GM21367 (cell line): ENCODE measurements at regions not wholly inside any gene's neighbourhood (a gene's known extent, or its start where the extent isn't known, plus 50 kb on each side); places are given as distances from the start of the nearest gene placed in this dataset.
"Not testable (repeated sequence)": the region's sequence is repeated elsewhere in the genome, so short reads cannot be mapped to it uniquely, and the experiment has no call there.

Experiments used
- ATAC-seq: cut with Tn5 transposase; IDR thresholded peaks from one replicate; pipeline ENCODE4 v1.9.1; 2021; ENCODE audit not compliant: unreplicated experiment

GRCh38 chr5:177863822-177864446, 81.2 kb upstream of the FAM153A start:
- not testable (repeated sequence) for ATAC-seq

- not testable (repeated sequence) for ATAC-seq
Observed at GRCh38 chr5:177857642-177858200, 75.0 kb upstream of the FAM153A start.

- not testable (repeated sequence) for ATAC-seq
Observed at GRCh38 chr5:177856474-177856873, 73.8 kb upstream of the FAM153A start.

GRCh38 chr5:177847914-177848313, 65.2 kb upstream of the FAM153A start:
- ATAC-seq, result not testable (repeated sequence)

GRCh38 chr5:177846598-177846997, 63.9 kb upstream of the FAM153A start:
- not testable (repeated sequence) for ATAC-seq

- ATAC-seq, result not testable (repeated sequence)
Observed at GRCh38 chr5:177845906-177846305, 63.2 kb upstream of the FAM153A start.

- not testable (repeated sequence) for ATAC-seq
Observed at GRCh38 chr5:177836191-177836590, 53.5 kb upstream of the FAM153A start.
